HG03439 (cell line): ENCODE measurements at regions not wholly inside any gene's neighbourhood (a gene's known extent, or its start where the extent isn't known, plus 50 kb on each side); places are given as distances from the start of the nearest gene placed in this dataset.

ENCODE experiments used
- ATAC-seq: cut with Tn5 transposase; IDR thresholded peaks from one replicate; pipeline ENCODE4 v1.9.1; 2021; ENCODE audit warnings: mild to moderate bottlenecking, moderate library complexity; ENCODE audit not compliant: unreplicated experiment

GRCh38 chr4:123564758-123565346 lies 168.3 kb downstream of the SPRY1 start:
- peak; percentile 100 for ATAC-seq

GRCh38 chr4:123568936-123569335 lies 172.3 kb downstream of the SPRY1 start:
- no peak for ATAC-seq

- no peak for ATAC-seq
Observed at GRCh38 chr4:123569541-123569940, 172.9 kb downstream of the SPRY1 start.

GRCh38 chr4:123573866-123574508 lies 177.4 kb downstream of the SPRY1 start:
- no peak for ATAC-seq

GRCh38 chr4:123575291-123575690 lies 178.7 kb downstream of the SPRY1 start:
- ATAC-seq = no peak

GRCh38 chr4:123577225-123577906 lies 180.8 kb downstream of the SPRY1 start:
- ATAC-seq = no peak

- ATAC-seq = no peak
Observed at GRCh38 chr4:123578276-123579029, 181.9 kb downstream of the SPRY1 start.

- no peak for ATAC-seq
Observed at GRCh38 chr4:123579961-123580360, 183.4 kb downstream of the SPRY1 start.

GRCh38 chr4:123580981-123581664 lies 184.5 kb downstream of the SPRY1 start:
- ATAC-seq = no peak

- no peak for ATAC-seq
Observed at GRCh38 chr4:123581802-123582201, 185.2 kb downstream of the SPRY1 start.

GRCh38 chr4:123583043-123583442 lies 186.4 kb downstream of the SPRY1 start:
- no peak for ATAC-seq

- ATAC-seq = no peak
Observed at GRCh38 chr4:123585111-123585510, 188.5 kb downstream of the SPRY1 start.

- no peak for ATAC-seq
Observed at GRCh38 chr4:123587983-123588494, 191.4 kb downstream of the SPRY1 start.

- peak; percentile 81 for ATAC-seq
Observed at GRCh38 chr4:123588631-123589241, 192.1 kb downstream of the SPRY1 start.

- ATAC-seq = no peak
Observed at GRCh38 chr4:123589301-123589700, 192.7 kb downstream of the SPRY1 start.

- no peak for ATAC-seq
Observed at GRCh38 chr4:123591875-123592274, 195.3 kb downstream of the SPRY1 start.

GRCh38 chr4:123593655-123594054 lies 197.1 kb downstream of the SPRY1 start:
- no peak for ATAC-seq

GRCh38 chr4:123596805-123597204 lies 200.2 kb downstream of the SPRY1 start:
- no peak for ATAC-seq

- no peak for ATAC-seq
Observed at GRCh38 chr4:123597586-123597985, 201.0 kb downstream of the SPRY1 start.

GRCh38 chr4:123598331-123598730 lies 201.7 kb downstream of the SPRY1 start:
- no peak for ATAC-seq
